Mammary epithelial cell (primary cell): ENCODE measurements at regions not wholly inside any gene's neighbourhood (a gene's known extent, or its start where the extent isn't known, plus 50 kb on each side); places are given as distances from the start of the nearest gene placed in this dataset.

ENCODE experiments used
- EZH2 ChIP-seq: IDR thresholded peaks from 2 replicates; pipeline ENCODE4 v1.6.1; 2012; ENCODE audit warnings: low read length, inconsistent platforms, borderline replicate concordance
- TF ChIP-seq, protein P1 (sequence below), 2 donors: IDR thresholded peaks in 1 of 2; conservative IDR thresholded peaks in 1 of 2; 2 replicates each; pipeline ENCODE4 v1.5.1; 2011 to 2012; ENCODE audit warnings: inconsistent platforms in 2 of 2, low read length in 2 of 2, mild to moderate bottlenecking in 2 of 2, control low read depth in 1 of 2, low read depth in 1 of 2; ENCODE audit not compliant: insufficient read depth in 1 of 2; ENCODE audit errors: extremely low read depth in 1 of 2

- TF ChIP-seq, protein P1, sequence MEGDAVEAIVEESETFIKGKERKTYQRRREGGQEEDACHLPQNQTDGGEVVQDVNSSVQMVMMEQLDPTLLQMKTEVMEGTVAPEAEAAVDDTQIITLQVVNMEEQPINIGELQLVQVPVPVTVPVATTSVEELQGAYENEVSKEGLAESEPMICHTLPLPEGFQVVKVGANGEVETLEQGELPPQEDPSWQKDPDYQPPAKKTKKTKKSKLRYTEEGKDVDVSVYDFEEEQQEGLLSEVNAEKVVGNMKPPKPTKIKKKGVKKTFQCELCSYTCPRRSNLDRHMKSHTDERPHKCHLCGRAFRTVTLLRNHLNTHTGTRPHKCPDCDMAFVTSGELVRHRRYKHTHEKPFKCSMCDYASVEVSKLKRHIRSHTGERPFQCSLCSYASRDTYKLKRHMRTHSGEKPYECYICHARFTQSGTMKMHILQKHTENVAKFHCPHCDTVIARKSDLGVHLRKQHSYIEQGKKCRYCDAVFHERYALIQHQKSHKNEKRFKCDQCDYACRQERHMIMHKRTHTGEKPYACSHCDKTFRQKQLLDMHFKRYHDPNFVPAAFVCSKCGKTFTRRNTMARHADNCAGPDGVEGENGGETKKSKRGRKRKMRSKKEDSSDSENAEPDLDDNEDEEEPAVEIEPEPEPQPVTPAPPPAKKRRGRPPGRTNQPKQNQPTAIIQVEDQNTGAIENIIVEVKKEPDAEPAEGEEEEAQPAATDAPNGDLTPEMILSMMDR (conservative IDR thresholded peaks at IDR 0.05 in 1 of 2, IDR thresholded peaks at IDR 0.05 in 1 of 2; ENCODE audit: extremely low read depth in 1 of 2, insufficient read depth in 1 of 2, low read depth in 1 of 2, low read length in 2 of 2): no peak
- TF ChIP-seq EZH2: no peak
Measured at GRCh38 chr14:41343857-41344256, 262.8 kb upstream of the LRFN5 start.
